Mesothelial cell of epicardium (in vitro differentiated cells): ENCODE measurements at regions not wholly inside any gene's neighbourhood (a gene's known extent, or its start where the extent isn't known, plus 50 kb on each side); places are given as distances from the start of the nearest gene placed in this dataset.

Source experiments
- DNase-seq, 2 experiments: peaks; one replicate each; pipeline ENCODE4 v3.0.0; 2021; ENCODE audit warnings: low spot score in 2 of 2; ENCODE audit not compliant: unreplicated experiment in 2 of 2
- H3K27ac Mint-ChIP-seq: 2 replicates; pipeline ENCODE4 v1.8.0; 2021; ENCODE audit warnings: mixed read lengths
- H3K27me3 Mint-ChIP-seq: 2 replicates; pipeline ENCODE4 v1.8.0; 2021; ENCODE audit warnings: low read depth, mixed read lengths
- H3K36me3 Mint-ChIP-seq: 2 replicates; pipeline ENCODE4 v1.8.0; 2021; ENCODE audit warnings: mixed read lengths
- H3K4me1 Mint-ChIP-seq: 2 replicates; pipeline ENCODE4 v1.8.0; 2021; ENCODE audit warnings: mixed read lengths
- H3K4me3 Mint-ChIP-seq: 2 replicates; pipeline ENCODE4 v1.8.0; 2021; ENCODE audit warnings: mild to moderate bottlenecking, moderate library complexity, mixed read lengths
- H3K9me3 Mint-ChIP-seq: 2 replicates; pipeline ENCODE4 v1.8.0; 2021; ENCODE audit warnings: mixed read lengths
- CTCF ChIP-seq: fragments of 200-600 bp; sonication (generic); IDR thresholded peaks from one replicate; pipeline ENCODE4 v1.5.0; 2021; ENCODE audit warnings: antibody characterized with exemption; ENCODE audit not compliant: unreplicated experiment

- Mint-ChIP-seq H3K4me1 (no peaks in the 10 kb centered on the region), H3K9me3 (peaks cover 10% of the 10 kb centered on the region), H3K27me3 (no peaks in the 10 kb centered on the region), H3K4me3 (no peak overlapping the region), H3K36me3 (no peaks in the 10 kb centered on the region), H3K27ac (no peak overlapping the region)
- no peak for DNase-seq
- no peak for TF ChIP-seq CTCF
These were observed 638.1 kb upstream of the CNTNAP2 start for GRCh38 chr7:145478541-145478940.

GRCh38 chr7:145474009-145474686 is 638.3 kb upstream of the TPK1 start:
- H3K4me1 Mint-ChIP-seq, result no peaks in the 10 kb centered on the region
- no peaks in the 10 kb centered on the region for H3K9me3 Mint-ChIP-seq
- no peak overlapping the region for H3K27ac Mint-ChIP-seq
- DNase-seq, result no peak
- H3K27me3 Mint-ChIP-seq, result no peaks in the 10 kb centered on the region
- H3K4me3 Mint-ChIP-seq, result no peak overlapping the region
- no peak for TF ChIP-seq CTCF
- no peaks in the 10 kb centered on the region for H3K36me3 Mint-ChIP-seq

GRCh38 chr7:145471883-145472282 is 636.0 kb upstream of the TPK1 start:
- Mint-ChIP-seq H3K27ac (no peak overlapping the region), H3K4me1 (no peaks in the 10 kb centered on the region), H3K36me3 (no peaks in the 10 kb centered on the region), H3K9me3 (peaks cover 6% of the 10 kb centered on the region), H3K4me3 (no peak overlapping the region), H3K27me3 (no peaks in the 10 kb centered on the region)
- TF ChIP-seq CTCF, result no peak
- DNase-seq, result no peak

- H3K4me3 Mint-ChIP-seq, result no peak overlapping the region
- H3K4me1 Mint-ChIP-seq, result no peaks in the 10 kb centered on the region
- no peak overlapping the region for H3K27ac Mint-ChIP-seq
- TF ChIP-seq CTCF, result no peak
- no peaks in the 10 kb centered on the region for H3K36me3 Mint-ChIP-seq
- DNase-seq, result no peak
- peaks cover 24% of the 10 kb centered on the region for H3K9me3 Mint-ChIP-seq
- H3K27me3 Mint-ChIP-seq, result no peaks in the 10 kb centered on the region
These were observed 628.4 kb upstream of the TPK1 start for GRCh38 chr7:145464287-145464686.

GRCh38 chr7:145462463-145462862 is 626.6 kb upstream of the TPK1 start:
- DNase-seq, result no peak
- no peak overlapping the region for H3K27ac Mint-ChIP-seq
- no peaks in the 10 kb centered on the region for H3K36me3 Mint-ChIP-seq
- peaks cover 23% of the 10 kb centered on the region for H3K9me3 Mint-ChIP-seq
- no peaks in the 10 kb centered on the region for H3K27me3 Mint-ChIP-seq
- no peak for TF ChIP-seq CTCF
- H3K4me3 Mint-ChIP-seq, result no peak overlapping the region
- no peaks in the 10 kb centered on the region for H3K4me1 Mint-ChIP-seq

- no peak for TF ChIP-seq CTCF
- no peaks in the 10 kb centered on the region for H3K27me3 Mint-ChIP-seq
These were observed 599.0 kb upstream of the TPK1 start for GRCh38 chr7:145434811-145435210.

More at GRCh38 chr7:145434811-145435210, 599.0 kb upstream of the TPK1 start:
- Mint-ChIP-seq H3K4me3 (no peak overlapping the region), H3K4me1 (no peaks in the 10 kb centered on the region), H3K36me3 (no peaks in the 10 kb centered on the region), H3K27ac (no peak overlapping the region), H3K9me3 (peaks cover 9% of the 10 kb centered on the region)
- no peak for DNase-seq
